Nephron progenitor cell (in vitro differentiated cells): ENCODE measurements at regions not wholly inside any gene's neighbourhood (a gene's known extent, or its start where the extent isn't known, plus 50 kb on each side); places are given as distances from the start of the nearest gene placed in this dataset.

Source experiments
- DNase-seq: peaks from one replicate; pipeline ENCODE4 v3.0.0; 2021
- H3K27ac Mint-ChIP-seq: 2 replicates; pipeline ENCODE4 v1.8.0; 2021; ENCODE audit warnings: mild to moderate bottlenecking, moderate library complexity, mixed read lengths
- H3K27me3 Mint-ChIP-seq: 2 replicates; pipeline ENCODE4 v1.8.0; 2021; ENCODE audit warnings: mild to moderate bottlenecking, low read depth, mixed read lengths; ENCODE audit not compliant: poor library complexity
- H3K36me3 Mint-ChIP-seq: 2 replicates; pipeline ENCODE4 v1.8.0; 2021; ENCODE audit warnings: low read depth, mixed read lengths
- H3K4me1 Mint-ChIP-seq: 2 replicates; pipeline ENCODE4 v1.8.0; 2021; ENCODE audit warnings: mixed read lengths
- H3K4me3 Mint-ChIP-seq: 2 replicates; pipeline ENCODE4 v1.8.0; 2021; ENCODE audit warnings: mild to moderate bottlenecking, moderate library complexity, mixed read lengths
- H3K9me3 Mint-ChIP-seq: 2 replicates; pipeline ENCODE4 v1.8.0; 2021; ENCODE audit warnings: mild to moderate bottlenecking, moderate library complexity, mixed read lengths
- TF ChIP-seq, protein P1 (sequence below): fragments of 200-600 bp; sonication (generic); IDR thresholded peaks from 2 replicates; pipeline ENCODE4 v1.5.0; 2021; ENCODE audit warnings: antibody characterized with exemption

DNA sequence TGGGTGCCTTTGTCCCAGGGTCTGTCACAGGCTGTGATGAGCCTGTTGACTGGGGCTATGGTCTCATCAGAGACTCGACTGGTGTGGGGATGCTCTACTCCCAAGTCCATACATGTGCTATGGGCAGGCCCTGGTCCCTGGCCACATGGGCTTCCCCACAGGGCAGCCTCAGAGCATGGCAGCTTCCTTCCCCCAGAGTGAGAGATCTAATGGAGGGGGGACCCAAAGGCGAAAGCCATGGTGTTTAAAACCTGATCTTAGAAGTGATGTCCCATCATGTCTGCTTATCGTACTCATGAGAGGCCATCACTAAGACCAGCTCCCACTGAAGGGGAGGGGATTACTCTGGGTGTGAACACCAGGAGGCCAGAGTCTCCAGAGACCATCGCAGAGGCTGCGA is 279.0 kb upstream of the RTL1 start:
- TF ChIP-seq, protein P1, sequence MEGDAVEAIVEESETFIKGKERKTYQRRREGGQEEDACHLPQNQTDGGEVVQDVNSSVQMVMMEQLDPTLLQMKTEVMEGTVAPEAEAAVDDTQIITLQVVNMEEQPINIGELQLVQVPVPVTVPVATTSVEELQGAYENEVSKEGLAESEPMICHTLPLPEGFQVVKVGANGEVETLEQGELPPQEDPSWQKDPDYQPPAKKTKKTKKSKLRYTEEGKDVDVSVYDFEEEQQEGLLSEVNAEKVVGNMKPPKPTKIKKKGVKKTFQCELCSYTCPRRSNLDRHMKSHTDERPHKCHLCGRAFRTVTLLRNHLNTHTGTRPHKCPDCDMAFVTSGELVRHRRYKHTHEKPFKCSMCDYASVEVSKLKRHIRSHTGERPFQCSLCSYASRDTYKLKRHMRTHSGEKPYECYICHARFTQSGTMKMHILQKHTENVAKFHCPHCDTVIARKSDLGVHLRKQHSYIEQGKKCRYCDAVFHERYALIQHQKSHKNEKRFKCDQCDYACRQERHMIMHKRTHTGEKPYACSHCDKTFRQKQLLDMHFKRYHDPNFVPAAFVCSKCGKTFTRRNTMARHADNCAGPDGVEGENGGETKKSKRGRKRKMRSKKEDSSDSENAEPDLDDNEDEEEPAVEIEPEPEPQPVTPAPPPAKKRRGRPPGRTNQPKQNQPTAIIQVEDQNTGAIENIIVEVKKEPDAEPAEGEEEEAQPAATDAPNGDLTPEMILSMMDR: no peak
- peaks cover 21% of the 10 kb centered on the region for H3K4me1 Mint-ChIP-seq
- no peak overlapping the region for H3K27ac Mint-ChIP-seq
- peaks cover 14% of the 10 kb centered on the region for H3K27me3 Mint-ChIP-seq
- peaks cover 18% of the 10 kb centered on the region for H3K9me3 Mint-ChIP-seq
- no peak overlapping the region for H3K4me3 Mint-ChIP-seq
- H3K36me3 Mint-ChIP-seq: no peaks in the 10 kb centered on the region
- DNase-seq: no peak

DNA sequence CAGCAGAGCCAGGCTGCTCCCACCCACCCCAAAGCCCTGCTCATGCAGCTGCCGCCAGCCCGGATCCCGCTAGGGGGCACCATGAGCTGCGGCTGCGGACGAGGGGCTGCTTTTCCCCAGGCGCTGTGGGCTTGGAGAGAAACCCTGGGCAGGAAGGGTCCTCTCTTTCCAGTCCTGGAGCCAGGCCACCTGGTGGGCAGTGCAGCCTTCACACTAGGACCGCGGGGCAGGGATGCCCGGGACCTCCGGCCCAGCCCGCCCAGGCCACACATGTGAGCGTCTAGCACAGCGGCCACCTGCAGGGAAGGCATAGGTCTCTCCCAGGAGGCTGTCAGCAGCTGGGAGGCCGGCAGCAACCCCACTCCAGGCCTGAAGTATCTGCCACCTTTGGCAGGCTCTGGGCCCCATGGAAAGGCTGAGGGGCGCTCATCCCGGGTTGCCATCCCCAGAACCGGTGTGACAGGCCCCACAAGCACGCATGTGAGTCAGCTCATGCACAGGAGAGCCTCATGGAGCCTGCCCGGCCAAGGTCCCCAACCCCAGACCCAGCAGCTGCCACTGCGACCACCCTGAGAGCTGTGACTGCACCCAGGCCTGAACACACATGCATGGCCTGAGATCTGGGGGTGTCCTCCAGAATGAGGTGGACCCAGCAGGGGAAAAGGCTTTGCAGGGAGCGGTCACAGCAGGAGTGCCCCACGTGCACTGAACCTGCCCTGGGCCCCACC is 280.0 kb upstream of the RTL1 start:
- no peak overlapping the region for H3K4me3 Mint-ChIP-seq
- H3K27ac Mint-ChIP-seq: no peak overlapping the region
- DNase-seq: peak; percentile 85
- H3K9me3 Mint-ChIP-seq: peaks cover 16% of the 10 kb centered on the region
- peaks cover 14% of the 10 kb centered on the region for H3K27me3 Mint-ChIP-seq
- TF ChIP-seq, protein P1: peak; percentile 70
- H3K36me3 Mint-ChIP-seq: no peaks in the 10 kb centered on the region
- peaks cover 10% of the 10 kb centered on the region for H3K4me1 Mint-ChIP-seq

DNA sequence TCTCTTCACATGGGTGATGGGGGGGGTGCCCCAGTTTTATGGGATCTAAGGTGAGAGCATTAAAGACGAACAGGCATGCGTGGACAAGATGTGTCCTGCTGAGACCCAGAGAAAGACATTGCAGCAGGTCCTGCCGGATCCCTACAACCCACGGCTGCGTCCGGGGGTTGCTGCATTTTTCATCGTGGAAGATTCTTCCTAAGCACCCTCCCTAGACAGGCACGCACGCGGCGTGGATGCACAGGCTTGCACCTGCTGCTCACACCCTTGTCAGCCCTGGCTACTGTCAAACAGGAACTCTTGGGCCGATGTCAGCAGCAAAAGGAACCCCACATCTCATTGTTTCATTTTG is 280.6 kb upstream of the RTL1 start:
- Mint-ChIP-seq H3K9me3 (peaks cover 14% of the 10 kb centered on the region), H3K4me3 (no peak overlapping the region), H3K4me1 (peaks cover 6% of the 10 kb centered on the region), H3K27me3 (peaks cover 14% of the 10 kb centered on the region), H3K36me3 (no peaks in the 10 kb centered on the region), H3K27ac (no peak overlapping the region)
- TF ChIP-seq, protein P1: no peak
- no peak for DNase-seq

DNA sequence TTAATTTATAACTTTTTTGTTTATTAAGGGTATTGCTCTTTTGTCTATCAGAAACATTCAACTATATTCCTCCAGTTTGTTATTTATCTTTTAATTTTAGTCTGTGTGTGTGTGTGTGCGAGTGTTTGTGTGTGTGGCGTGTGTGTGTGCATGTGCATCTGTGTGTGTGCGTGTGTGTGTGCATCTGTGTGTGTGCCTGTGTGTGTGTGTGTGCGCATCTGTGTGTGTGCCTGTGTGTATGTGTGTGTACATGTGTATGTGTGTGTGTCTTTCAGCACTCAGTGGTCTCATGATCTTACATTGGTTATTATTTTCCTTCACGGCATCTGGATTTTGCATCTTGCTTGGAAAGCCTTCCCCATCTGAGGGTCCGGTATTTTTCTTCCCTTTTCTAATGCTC is 281.1 kb upstream of the RTL1 start:
- Mint-ChIP-seq H3K27me3 (peaks cover 19% of the 10 kb centered on the region), H3K27ac (no peak overlapping the region), H3K36me3 (no peaks in the 10 kb centered on the region), H3K4me3 (no peak overlapping the region), H3K9me3 (peaks cover 14% of the 10 kb centered on the region), H3K4me1 (peaks cover 6% of the 10 kb centered on the region)
- TF ChIP-seq, protein P1: no peak
- no peak for DNase-seq

DNA sequence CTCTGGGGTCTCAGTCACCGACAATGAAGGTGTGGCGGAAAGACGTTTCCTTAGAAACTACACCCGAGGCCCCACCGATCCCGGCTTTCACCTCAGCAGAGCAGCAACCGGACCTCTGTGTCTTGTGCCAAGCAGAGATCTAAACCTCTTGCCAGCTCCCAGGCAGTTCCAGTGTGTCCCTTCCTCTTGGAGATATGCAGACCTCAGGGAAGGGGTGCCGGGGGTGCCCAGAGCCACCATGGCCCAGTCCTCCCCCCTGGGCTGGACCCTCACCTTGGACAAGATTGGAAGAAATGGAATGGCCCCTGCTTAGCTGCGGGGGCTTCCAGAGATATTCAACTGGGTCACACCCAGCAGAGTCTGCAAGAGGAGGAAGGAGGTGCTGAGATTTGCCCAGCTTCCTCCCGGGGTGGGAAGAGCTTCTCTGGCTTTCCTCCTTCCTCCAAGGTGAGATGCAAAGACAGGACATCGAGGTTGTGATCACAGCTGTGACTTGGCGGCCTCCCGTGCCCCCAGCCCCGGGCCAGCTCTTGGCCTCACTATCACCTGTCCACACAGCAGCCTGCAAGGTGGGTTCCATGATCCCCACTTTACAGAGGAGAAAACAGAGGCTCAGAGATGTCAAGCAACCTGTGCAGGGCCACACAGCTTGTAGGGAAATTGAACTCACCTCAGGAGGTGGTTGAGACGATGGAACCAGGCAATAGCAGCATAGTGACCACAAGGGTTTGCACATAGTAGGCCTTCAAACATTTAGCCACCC is 281.7 kb upstream of the RTL1 start:
- H3K27ac Mint-ChIP-seq: no peak overlapping the region
- H3K9me3 Mint-ChIP-seq: peaks cover 10% of the 10 kb centered on the region
- no peak overlapping the region for H3K4me3 Mint-ChIP-seq
- H3K27me3 Mint-ChIP-seq: peaks cover 26% of the 10 kb centered on the region
- TF ChIP-seq, protein P1: no peak
- H3K4me1 Mint-ChIP-seq: peaks cover 6% of the 10 kb centered on the region
- no peaks in the 10 kb centered on the region for H3K36me3 Mint-ChIP-seq
- DNase-seq: no peak

DNA sequence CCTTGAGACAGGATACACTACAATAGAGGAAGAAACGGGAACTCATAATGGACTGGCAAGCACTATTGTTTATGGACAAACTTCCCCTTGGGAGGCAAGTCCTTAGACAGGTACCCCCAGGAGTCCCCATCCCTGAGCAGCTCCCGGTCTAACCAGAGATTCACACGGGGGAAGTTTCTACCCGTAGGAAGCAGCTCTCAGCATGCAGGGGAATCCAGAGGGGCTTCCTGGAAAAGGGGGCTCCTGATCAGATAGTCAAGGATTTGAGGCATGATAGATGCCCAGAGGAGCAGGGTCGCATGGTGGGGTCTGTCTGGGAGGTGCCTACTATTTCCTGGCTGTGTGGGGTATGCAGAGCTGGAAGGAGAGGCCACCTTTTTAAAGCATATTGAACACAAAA is 282.4 kb upstream of the RTL1 start:
- peaks cover 3% of the 10 kb centered on the region for H3K9me3 Mint-ChIP-seq
- no peaks in the 10 kb centered on the region for H3K36me3 Mint-ChIP-seq
- no peak overlapping the region for H3K4me3 Mint-ChIP-seq
- H3K27ac Mint-ChIP-seq: no peak overlapping the region
- no peak for DNase-seq
- peaks cover 27% of the 10 kb centered on the region for H3K27me3 Mint-ChIP-seq
- peaks cover 6% of the 10 kb centered on the region for H3K4me1 Mint-ChIP-seq
- TF ChIP-seq, protein P1: no peak
